PC-3 (cell line): ENCODE measurements at regions not wholly inside any gene's neighbourhood (a gene's known extent, or its start where the extent isn't known, plus 50 kb on each side); places are given as distances from the start of the nearest gene placed in this dataset.

Experiments
- CTCF ChIP-seq: fragments of 300-600 bp; sonication (generic); conservative IDR thresholded peaks from 2 replicates; pipeline ENCODE4 v1.5.1; 2017; ENCODE audit warnings: antibody characterized with exemption, low read depth, mild to moderate bottlenecking, low read length
- EZH2 ChIP-seq: fragments of 300-600 bp; sonication (generic); IDR thresholded peaks from one replicate; pipeline ENCODE4 v1.6.1; 2017; ENCODE audit warnings: antibody characterized with exemption, mild to moderate bottlenecking, low read length; ENCODE audit not compliant: unreplicated experiment
- EZH2phosphoT487 ChIP-seq: fragments of 300-600 bp; sonication (generic); IDR thresholded peaks from 2 replicates; pipeline ENCODE4 v1.6.1; 2018; ENCODE audit warnings: mild to moderate bottlenecking, antibody characterized with exemption, low read length, borderline replicate concordance

- TF ChIP-seq CTCF: no peak
- no peak for TF ChIP-seq EZH2
- TF ChIP-seq EZH2phosphoT487: no peak
These were observed 180.2 kb upstream of the KLHL29 start for GRCh38 chr2:23204685-23205242.
